ENCODE measurements at regions not wholly inside any gene's neighbourhood (a gene's known extent, or its start where the extent isn't known, plus 50 kb on each side); places are given as distances from the start of the nearest gene placed in this dataset.
"Not testable (repeated sequence)": the region's sequence is repeated elsewhere in the genome, so short reads cannot be mapped to it uniquely, and the experiment has no call there.

- H3K36me3 ChIP-seq (replicated peaks) = no peaks in the 10 kb centered on the region
- DNase-seq (ENCODE audit: low spot score in 2 of 2) = no peak
- H3K9me3 ChIP-seq = no peaks in the 10 kb centered on the region
- H3K4me1 ChIP-seq = no peaks in the 10 kb centered on the region
- H3K4me3 ChIP-seq = no peak overlapping the region
- H3K27me3 ChIP-seq (ENCODE audit: low read depth) = 0 out of 2 replicates have a peak, but pooled peaks cover 3% of the 10 kb centered on the region
- in situ Hi-C loops (cut with MboI; ENCODE audit: low sequenced_read_pairs) = no loop called here
Observed at GRCh38 chr9:117936185-117937130, 232.3 kb downstream of the TLR4 start.

- DNase-seq (ENCODE audit: low spot score in 2 of 2) = no peak
- in situ Hi-C loops (cut with MboI; ENCODE audit: low sequenced_read_pairs) = no loop called here
- no peak overlapping the region for H3K4me3 ChIP-seq
- H3K4me1 ChIP-seq = no peaks in the 10 kb centered on the region
- H3K27me3 ChIP-seq (ENCODE audit: low read depth) = 0 out of 2 replicates have a peak, but pooled peaks cover 3% of the 10 kb centered on the region
- H3K36me3 ChIP-seq (replicated peaks) = no peaks in the 10 kb centered on the region
- H3K9me3 ChIP-seq = no peaks in the 10 kb centered on the region
Observed at GRCh38 chr9:117938086-117938485, 233.9 kb downstream of the TLR4 start.

- Histone ChIP-seq H3K9me3 (no peaks in the 10 kb centered on the region), H3K36me3 (replicated peaks) (no peaks in the 10 kb centered on the region), H3K27me3 (ENCODE audit: low read depth) (0 out of 2 replicates have a peak, but pooled peaks cover 3% of the 10 kb centered on the region), H3K4me1 (no peaks in the 10 kb centered on the region), H3K4me3 (no peak overlapping the region)
- in situ Hi-C loops (cut with MboI; ENCODE audit: low sequenced_read_pairs) = no loop called here
- no peak for DNase-seq (ENCODE audit: low spot score in 2 of 2)
Observed at GRCh38 chr9:117938896-117939295, 234.7 kb downstream of the TLR4 start.

- in situ Hi-C loops (cut with MboI; ENCODE audit: low sequenced_read_pairs); H3K27me3 ChIP-seq (ENCODE audit: low read depth); H3K36me3 ChIP-seq (replicated peaks); H3K4me3 ChIP-seq; H3K4me1 ChIP-seq; H3K9me3 ChIP-seq; DNase-seq (ENCODE audit: low spot score in 2 of 2): not testable (repeated sequence)
Observed at GRCh38 chr9:117944750-117945149, 240.5 kb downstream of the TLR4 start.

- no peak for DNase-seq (ENCODE audit: low spot score in 2 of 2)
- H3K4me3 ChIP-seq = no peak overlapping the region
- in situ Hi-C loops (cut with MboI; ENCODE audit: low sequenced_read_pairs) = no loop called here
- H3K4me1 ChIP-seq = no peaks in the 10 kb centered on the region
- no peaks in the 10 kb centered on the region for H3K9me3 ChIP-seq
- peaks cover 2% of the 10 kb centered on the region; the same call in 1 of the 2 replicates for H3K27me3 ChIP-seq (ENCODE audit: low read depth)
- no peaks in the 10 kb centered on the region for H3K36me3 ChIP-seq (replicated peaks)
Observed at GRCh38 chr9:117945286-117945685, 241.1 kb downstream of the TLR4 start.

GRCh38 chr9:117951127-117951526, 246.9 kb downstream of the TLR4 start:
- H3K36me3 ChIP-seq (replicated peaks) = no peaks in the 10 kb centered on the region
- no peaks in the 10 kb centered on the region for H3K4me1 ChIP-seq
- no peaks in the 10 kb centered on the region for H3K9me3 ChIP-seq
- H3K4me3 ChIP-seq = no peak overlapping the region
- H3K27me3 ChIP-seq (ENCODE audit: low read depth) = no peaks in the 10 kb centered on the region
- in situ Hi-C loops (cut with MboI; ENCODE audit: low sequenced_read_pairs) = no loop called here
- no peak for DNase-seq (ENCODE audit: low spot score in 2 of 2)

- H3K4me3 ChIP-seq = no peak overlapping the region
- no peaks in the 10 kb centered on the region for H3K27me3 ChIP-seq (ENCODE audit: low read depth)
- DNase-seq (ENCODE audit: low spot score in 2 of 2) = no peak
- H3K36me3 ChIP-seq (replicated peaks) = no peaks in the 10 kb centered on the region
- no peaks in the 10 kb centered on the region for H3K9me3 ChIP-seq
- in situ Hi-C loops (cut with MboI; ENCODE audit: low sequenced_read_pairs) = no loop called here
- H3K4me1 ChIP-seq = no peaks in the 10 kb centered on the region
Observed at GRCh38 chr9:117952581-117952980, 248.4 kb downstream of the TLR4 start.

GRCh38 chr9:117957267-117957666, 253.1 kb downstream of the TLR4 start:
- no peaks in the 10 kb centered on the region for H3K9me3 ChIP-seq
- no peaks in the 10 kb centered on the region for H3K27me3 ChIP-seq (ENCODE audit: low read depth)
- H3K4me1 ChIP-seq = no peaks in the 10 kb centered on the region
- H3K4me3 ChIP-seq = no peak overlapping the region
- H3K36me3 ChIP-seq (replicated peaks) = no peaks in the 10 kb centered on the region
- in situ Hi-C loops (cut with MboI; ENCODE audit: low sequenced_read_pairs) = no loop called here
- no peak for DNase-seq (ENCODE audit: low spot score in 2 of 2)

- H3K36me3 ChIP-seq (replicated peaks) = no peaks in the 10 kb centered on the region
- H3K27me3 ChIP-seq (ENCODE audit: low read depth) = no peaks in the 10 kb centered on the region
- H3K4me3 ChIP-seq = no peak overlapping the region
- in situ Hi-C loops (cut with MboI; ENCODE audit: low sequenced_read_pairs) = no loop called here
- no peaks in the 10 kb centered on the region for H3K9me3 ChIP-seq
- no peaks in the 10 kb centered on the region for H3K4me1 ChIP-seq
- no peak for DNase-seq (ENCODE audit: low spot score in 2 of 2)
Observed at GRCh38 chr9:117958726-117959125, 254.5 kb downstream of the TLR4 start.

- DNase-seq (ENCODE audit: low spot score in 2 of 2) = no peak
- no peaks in the 10 kb centered on the region for H3K36me3 ChIP-seq (replicated peaks)
- H3K4me3 ChIP-seq = no peak overlapping the region
- H3K4me1 ChIP-seq = no peaks in the 10 kb centered on the region
- no peaks in the 10 kb centered on the region for H3K9me3 ChIP-seq
- in situ Hi-C loops (cut with MboI; ENCODE audit: low sequenced_read_pairs) = no loop called here
- H3K27me3 ChIP-seq (ENCODE audit: low read depth) = no peaks in the 10 kb centered on the region
Observed at GRCh38 chr9:117963493-117964090, 259.4 kb downstream of the TLR4 start.

- Histone ChIP-seq H3K4me1 (no peaks in the 10 kb centered on the region), H3K4me3 (no peak overlapping the region), H3K9me3 (no peaks in the 10 kb centered on the region), H3K27me3 (ENCODE audit: low read depth) (no peaks in the 10 kb centered on the region), H3K36me3 (replicated peaks) (no peaks in the 10 kb centered on the region)
- DNase-seq (ENCODE audit: low spot score in 2 of 2) = no peak
- in situ Hi-C loops (cut with MboI; ENCODE audit: low sequenced_read_pairs) = no loop called here
Observed at GRCh38 chr9:117970276-117971050, 266.3 kb downstream of the TLR4 start.

GRCh38 chr9:117974108-117974507, 269.9 kb downstream of the TLR4 start:
- Histone ChIP-seq H3K27me3 (ENCODE audit: low read depth) (no peaks in the 10 kb centered on the region), H3K9me3 (no peaks in the 10 kb centered on the region), H3K4me1 (no peaks in the 10 kb centered on the region), H3K36me3 (replicated peaks) (no peaks in the 10 kb centered on the region), H3K4me3 (no peak overlapping the region)
- in situ Hi-C loops (cut with MboI; ENCODE audit: low sequenced_read_pairs) = no loop called here
- DNase-seq (ENCODE audit: low spot score in 2 of 2) = no peak

- in situ Hi-C loops (cut with MboI; ENCODE audit: low sequenced_read_pairs) = no loop called here
- Histone ChIP-seq H3K27me3 (ENCODE audit: low read depth) (no peaks in the 10 kb centered on the region), H3K36me3 (replicated peaks) (no peaks in the 10 kb centered on the region), H3K4me3 (no peak overlapping the region), H3K9me3 (no peaks in the 10 kb centered on the region), H3K4me1 (no peaks in the 10 kb centered on the region)
- DNase-seq (ENCODE audit: low spot score in 2 of 2) = no peak
Observed at GRCh38 chr9:117979914-117980313, 275.7 kb downstream of the TLR4 start.

GRCh38 chr9:117987945-117988344, 283.7 kb downstream of the TLR4 start:
- no peaks in the 10 kb centered on the region for H3K9me3 ChIP-seq
- H3K27me3 ChIP-seq (ENCODE audit: low read depth) = no peaks in the 10 kb centered on the region
- in situ Hi-C loops (cut with MboI; ENCODE audit: low sequenced_read_pairs) = no loop called here
- DNase-seq (ENCODE audit: low spot score in 2 of 2) = no peak
- H3K4me1 ChIP-seq = no peaks in the 10 kb centered on the region
- H3K4me3 ChIP-seq = no peak overlapping the region
- no peaks in the 10 kb centered on the region for H3K36me3 ChIP-seq (replicated peaks)

Measured in HAP-1 (cell line).